ENCODE measurements at regions not wholly inside any gene's neighbourhood (a gene's known extent, or its start where the extent isn't known, plus 50 kb on each side); places are given as distances from the start of the nearest gene placed in this dataset.

GRCh38 chr13:57832187-57832586 lies 200.6 kb downstream of the PCDH17 start:
- Histone ChIP-seq H3K27ac (replicated peaks in 1 of 4) (no peak overlapping the region), H3K27me3 (no peaks in the 10 kb centered on the region), H3K9me3 (no peaks in the 10 kb centered on the region), H3K36me3 (no peaks in the 10 kb centered on the region), H3K4me3 (no peak overlapping the region), H3K4me1 (no peaks in the 10 kb centered on the region)
- no peak for TF ChIP-seq EP300 (IDR thresholded peaks at IDR 0.05)
- TF ChIP-seq CTCF (IDR thresholded peaks at IDR 0.05), result no peak
- no peak for TF ChIP-seq POLR2A (IDR thresholded peaks at IDR 0.05; ENCODE audit: low read depth)
- TF ChIP-seq POLR2AphosphoS5 (IDR thresholded peaks at IDR 0.05), result no peak
- no peak for DNase-seq (ENCODE audit: extremely low spot score)
- WGBS, result 86% methylated on average over 8 of the region's 8 CpGs
- intact Hi-C loops (cut with DNase I), result no loop called here

DNA sequence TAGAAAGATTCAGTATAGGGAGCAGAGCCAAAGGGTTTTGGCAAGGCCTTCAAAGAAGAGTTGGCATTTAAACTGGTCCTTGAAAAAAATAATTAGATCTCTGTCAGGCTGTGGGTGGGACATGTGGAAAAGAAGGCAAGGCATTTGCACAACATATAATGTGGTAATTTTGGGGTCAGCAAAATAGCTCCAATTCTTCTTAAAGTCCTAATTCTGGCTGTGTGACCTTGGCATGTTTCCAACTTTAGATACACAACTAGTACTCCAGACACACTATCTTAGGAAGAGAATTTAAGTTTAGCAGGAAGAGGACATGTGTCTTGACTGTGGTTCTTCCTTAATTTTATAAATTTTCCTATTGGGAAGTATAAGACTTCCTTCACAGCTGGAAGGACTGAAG lies 206.3 kb downstream of the PCDH17 start:
- H3K4me1 ChIP-seq, result no peaks in the 10 kb centered on the region
- intact Hi-C loops (cut with DNase I), result no loop called here
- H3K27ac ChIP-seq (replicated peaks in 1 of 4), result no peak overlapping the region
- no peak overlapping the region for H3K4me3 ChIP-seq
- no peaks in the 10 kb centered on the region for H3K36me3 ChIP-seq
- DNase-seq (ENCODE audit: extremely low spot score), result no peak
- H3K9me3 ChIP-seq, result no peaks in the 10 kb centered on the region
- H3K27me3 ChIP-seq, result no peaks in the 10 kb centered on the region
- TF ChIP-seq POLR2A (IDR thresholded peaks at IDR 0.05; ENCODE audit: low read depth) (no peak), POLR2AphosphoS5 (IDR thresholded peaks at IDR 0.05) (no peak), CTCF (IDR thresholded peaks at IDR 0.05) (no peak), EP300 (IDR thresholded peaks at IDR 0.05) (no peak)

- intact Hi-C loops (cut with DNase I), result no loop called here
- peaks cover 0 to 23% (median 15%) of the 10 kb centered on the region in 4 donors for H3K9me3 ChIP-seq
- DNase-seq (ENCODE audit: extremely low spot score), result no peak
- H3K4me3 ChIP-seq, result no peak overlapping the region
- H3K27me3 ChIP-seq, result no peaks in the 10 kb centered on the region
- WGBS, result 74% methylated on average over 1 of the region's 1 CpG
- H3K27ac ChIP-seq (replicated peaks in 1 of 4), result no peak overlapping the region
- H3K4me1 ChIP-seq, result no peaks in the 10 kb centered on the region
- TF ChIP-seq POLR2AphosphoS5 (IDR thresholded peaks at IDR 0.05) (no peak), CTCF (IDR thresholded peaks at IDR 0.05) (no peak), POLR2A (IDR thresholded peaks at IDR 0.05; ENCODE audit: low read depth) (no peak), EP300 (IDR thresholded peaks at IDR 0.05) (no peak)
- no peaks in the 10 kb centered on the region for H3K36me3 ChIP-seq
These were observed 212.0 kb downstream of the PCDH17 start for GRCh38 chr13:57843521-57843920.

- H3K36me3 ChIP-seq, result no peaks in the 10 kb centered on the region
- no peaks in the 10 kb centered on the region for H3K4me1 ChIP-seq
These were observed 215.1 kb downstream of the PCDH17 start for GRCh38 chr13:57846600-57847173.

GRCh38 chr13:57857945-57858344 lies 226.4 kb downstream of the PCDH17 start:
- DNase-seq (ENCODE audit: extremely low spot score), result no peak
- H3K27me3 ChIP-seq, result no peaks in the 10 kb centered on the region
- no peaks in the 10 kb centered on the region for H3K36me3 ChIP-seq
- intact Hi-C loops (cut with DNase I), result loop anchor here (10.0 kb wide), 1 partner anchor 233 kb away; no protein-coding TSS in a partner anchor
- 14% methylated on average over 1 of the region's 1 CpG for WGBS
- H3K4me3 ChIP-seq, result no peak overlapping the region
- H3K9me3 ChIP-seq, result no peaks in the 10 kb centered on the region
- no peaks in the 10 kb centered on the region for H3K4me1 ChIP-seq
- no peak overlapping the region for H3K27ac ChIP-seq (replicated peaks in 1 of 4)
- TF ChIP-seq EP300 (IDR thresholded peaks at IDR 0.05) (no peak), POLR2A (IDR thresholded peaks at IDR 0.05; ENCODE audit: low read depth) (no peak), POLR2AphosphoS5 (IDR thresholded peaks at IDR 0.05) (no peak), CTCF (IDR thresholded peaks at IDR 0.05) (no peak)

More at GRCh38 chr13:57846600-57847173, 215.1 kb downstream of the PCDH17 start:
- H3K9me3 ChIP-seq, result peaks cover 0 to 23% (median 15%) of the 10 kb centered on the region in 4 donors
- DNase-seq (ENCODE audit: extremely low spot score), result no peak
- WGBS, result 90% methylated on average over 4 of the region's 4 CpGs
- H3K27ac ChIP-seq (replicated peaks in 1 of 4), result no peak overlapping the region
- no peak overlapping the region for H3K4me3 ChIP-seq
- intact Hi-C loops (cut with DNase I), result no loop called here
- no peak for TF ChIP-seq POLR2AphosphoS5 (IDR thresholded peaks at IDR 0.05)
- no peaks in the 10 kb centered on the region for H3K27me3 ChIP-seq
